GM23338 (cell line): ENCODE measurements at regions not wholly inside any gene's neighbourhood (a gene's known extent, or its start where the extent isn't known, plus 50 kb on each side); places are given as distances from the start of the nearest gene placed in this dataset.
A peak's percentile ranks its signal among the peaks of the same experiment; 100 is the strongest.

Source experiments
- ATAC-seq: fragments of 200-7000 bp; cut with Tn5 transposase; 3 replicates; pipeline ENCODE4 v1.9.1; 2020
- DNase-seq: peaks from one replicate; pipeline ENCODE4 v3.0.0-alpha.2; 2015; ENCODE audit warnings: low spot score
- H2AFZ ChIP-seq: fragments of 200-600 bp; sonication (generic); 2 replicates; pipeline ENCODE4 v1.8.0; 2016; ENCODE audit warnings: antibody characterized with exemption, mild to moderate bottlenecking, moderate library complexity
- H3F3A ChIP-seq: fragments of 200-600 bp; sonication (generic); replicated peaks from 2 replicates; pipeline ENCODE4 v1.8.0; 2017; ENCODE audit warnings: antibody characterized with exemption, mixed run types, low read depth
- H3K27ac ChIP-seq: fragments of 200-600 bp; sonication (generic); 2 replicates; pipeline ENCODE4 v1.6.1; 2016; ENCODE audit warnings: low read depth
- H3K27me3 ChIP-seq: fragments of 200-600 bp; sonication (generic); 2 replicates; pipeline ENCODE4 v1.8.0; 2016; ENCODE audit warnings: mild to moderate bottlenecking, mixed run types, moderate library complexity; ENCODE audit not compliant: insufficient read depth
- H3K36me3 ChIP-seq: fragments of 200-600 bp; sonication (generic); 2 replicates; pipeline ENCODE4 v1.8.0; 2016; ENCODE audit warnings: mild to moderate bottlenecking; ENCODE audit not compliant: insufficient read depth
- H3K4me1 ChIP-seq: fragments of 200-600 bp; sonication (generic); 2 replicates; pipeline ENCODE4 v1.8.0; 2016; ENCODE audit warnings: mild to moderate bottlenecking, moderate library complexity; ENCODE audit not compliant: insufficient read depth
- H3K4me2 ChIP-seq: fragments of 200-600 bp; sonication (generic); 2 replicates; pipeline ENCODE4 v1.7.1; 2017; ENCODE audit warnings: mixed run types
- H3K4me3 ChIP-seq: fragments of 200-600 bp; sonication (generic); 2 replicates; pipeline ENCODE4 v1.6.1; 2016; ENCODE audit warnings: mixed run types
- H3K79me2 ChIP-seq: fragments of 200-600 bp; sonication (generic); replicated peaks from 2 replicates; pipeline ENCODE4 v1.8.0; 2017; ENCODE audit warnings: mild to moderate bottlenecking; ENCODE audit not compliant: insufficient read depth
- H3K9me2 ChIP-seq: fragments of 200-600 bp; sonication (generic); 2 replicates; pipeline ENCODE4 v1.8.0; 2017; ENCODE audit not compliant: insufficient read depth
- H4K20me1 ChIP-seq: fragments of 200-600 bp; sonication (generic); replicated peaks from 2 replicates; pipeline ENCODE4 v1.8.0; 2017; ENCODE audit warnings: mild to moderate bottlenecking; ENCODE audit not compliant: insufficient read depth
- H3K27ac Mint-ChIP-seq: 2 replicates; pipeline ENCODE4 v1.8.0; 2020; ENCODE audit warnings: inconsistent platforms, mild to moderate bottlenecking, moderate library complexity, mixed read lengths
- H3K27me3 Mint-ChIP-seq: 3 replicates; pipeline ENCODE4 v1.8.0; 2022; ENCODE audit warnings: low read depth, mild to moderate bottlenecking, moderate library complexity, mixed read lengths, inconsistent platforms; ENCODE audit not compliant: insufficient read depth, poor library complexity
- H3K36me3 Mint-ChIP-seq: 3 replicates; pipeline ENCODE4 v1.8.0; 2021; ENCODE audit warnings: low read depth, mild to moderate bottlenecking, inconsistent platforms, moderate library complexity, mixed read lengths
- H3K4me1 Mint-ChIP-seq: 3 replicates; pipeline ENCODE4 v1.8.0; 2020; ENCODE audit warnings: mild to moderate bottlenecking, inconsistent platforms, mixed read lengths
- H3K4me3 Mint-ChIP-seq: 3 replicates; pipeline ENCODE4 v1.8.0; 2021; ENCODE audit warnings: moderate library complexity, mild to moderate bottlenecking, inconsistent platforms, mixed read lengths
- H3K9me3 Mint-ChIP-seq: 3 replicates; pipeline ENCODE4 v1.8.0; 2020; ENCODE audit warnings: moderate library complexity, mild to moderate bottlenecking, inconsistent platforms, mixed read lengths
- CREB1 ChIP-seq: fragments of 250-450 bp; sonication (Bioruptor Pico); IDR thresholded peaks from 2 replicates; pipeline ENCODE4 v1.5.0; 2020; ENCODE audit warnings: low read depth, mild to moderate bottlenecking, moderate library complexity
- ETS1 ChIP-seq: IDR thresholded peaks from 2 replicates; pipeline ENCODE4 v1.6.1; 2016; ENCODE audit warnings: antibody characterized with exemption
- EZH2 ChIP-seq: fragments of 200-600 bp; sonication (generic); IDR thresholded peaks from one replicate; pipeline ENCODE4 v1.8.0; 2017; ENCODE audit warnings: antibody characterized with exemption, mild to moderate bottlenecking, low read depth; ENCODE audit not compliant: unreplicated experiment
- EZH2phosphoT487 ChIP-seq: fragments of 200-600 bp; sonication (generic); IDR thresholded peaks from one replicate; pipeline ENCODE4 v1.8.1; 2018; ENCODE audit warnings: antibody characterized with exemption; ENCODE audit not compliant: unreplicated experiment
- JUNB ChIP-seq: IDR thresholded peaks from one replicate; pipeline ENCODE4 v1.6.1; 2016; ENCODE audit warnings: antibody characterized with exemption; ENCODE audit not compliant: unreplicated experiment
- NANOG ChIP-seq: IDR thresholded peaks from 2 replicates; pipeline ENCODE4 v1.6.1; 2016; ENCODE audit warnings: antibody characterized with exemption, borderline replicate concordance
- POLR2AphosphoS5 ChIP-seq: IDR thresholded peaks from 2 replicates; pipeline ENCODE4 v1.6.1; 2016; ENCODE audit warnings: antibody characterized with exemption, low read depth
- REST ChIP-seq: IDR thresholded peaks from one replicate; pipeline ENCODE4 v1.6.1; 2018; ENCODE audit warnings: antibody characterized with exemption; ENCODE audit not compliant: unreplicated experiment
- STAT1 ChIP-seq: IDR thresholded peaks from one replicate; pipeline ENCODE4 v1.6.1; 2016; ENCODE audit warnings: antibody characterized with exemption; ENCODE audit not compliant: unreplicated experiment
- ZNF114 ChIP-seq: fragments of 250-450 bp; sonication (Bioruptor Pico); IDR thresholded peaks from 2 replicates; pipeline ENCODE4 v1.5.0; 2020; ENCODE audit warnings: mild to moderate bottlenecking, moderate library complexity
- ZNF331 ChIP-seq: fragments of 250-450 bp; sonication (Bioruptor Pico); IDR thresholded peaks from 2 replicates; pipeline ENCODE4 v1.5.0; 2020; ENCODE audit warnings: low read depth, mild to moderate bottlenecking, moderate library complexity
- ZNF462 ChIP-seq: fragments of 250-450 bp; sonication (Bioruptor Pico); IDR thresholded peaks from 2 replicates; pipeline ENCODE4 v1.5.0; 2020; ENCODE audit warnings: mild to moderate bottlenecking, moderate library complexity

GRCh38 chr3:19077388-19077787 lies 70.9 kb upstream of the KCNH8 start (continued):
- no peak for TF ChIP-seq ETS1
- no peak for TF ChIP-seq JUNB
- TF ChIP-seq REST: no peak
- no peak for TF ChIP-seq EZH2
- TF ChIP-seq STAT1: no peak
- no peak for TF ChIP-seq ZNF114 (CRISPR knock-in tag)

- Histone ChIP-seq H2AFZ (no peak overlapping the region), H3K4me3 (no peak overlapping the region), H3K36me3 (no peaks in the 10 kb centered on the region), H3K9me2 (no peaks in the 10 kb centered on the region; the same call in 1 of the 2 replicates), H3K4me1 (peaks cover 44% of the 10 kb centered on the region), H3K27ac (peak overlapping the region; percentile 82), H4K20me1 (no peaks in the 10 kb centered on the region), H3K27me3 (no peaks in the 10 kb centered on the region), H3F3A (no peaks in the 10 kb centered on the region), H3K79me2 (no peaks in the 10 kb centered on the region), H3K4me2 (peak overlapping the region; percentile 61)
- Mint-ChIP-seq H3K36me3 (peaks cover 22% of the 10 kb centered on the region; the same call in 2 of the 3 replicates), H3K9me3 (peaks cover 19% of the 10 kb centered on the region), H3K27me3 (no peaks in the 10 kb centered on the region), H3K4me1 (peaks cover 46% of the 10 kb centered on the region), H3K27ac (peak overlapping the region; percentile 59), H3K4me3 (no peak overlapping the region)
- no peak for DNase-seq
- no peak; the same call in 2 of the 3 replicates for ATAC-seq
- TF ChIP-seq ETS1 (no peak), EZH2phosphoT487 (no peak), EZH2 (no peak), POLR2AphosphoS5 (no peak), ZNF462 (no peak), NANOG (no peak), CREB1 (CRISPR knock-in tag) (no peak), ZNF114 (CRISPR knock-in tag) (no peak), ZNF331 (no peak), JUNB (no peak), STAT1 (no peak)
These were observed 73.3 kb upstream of the KCNH8 start for GRCh38 chr3:19075037-19075436.
